ENCODE measurements at regions not wholly inside any gene's neighbourhood (a gene's known extent, or its start where the extent isn't known, plus 50 kb on each side); places are given as distances from the start of the nearest gene placed in this dataset.

DNA sequence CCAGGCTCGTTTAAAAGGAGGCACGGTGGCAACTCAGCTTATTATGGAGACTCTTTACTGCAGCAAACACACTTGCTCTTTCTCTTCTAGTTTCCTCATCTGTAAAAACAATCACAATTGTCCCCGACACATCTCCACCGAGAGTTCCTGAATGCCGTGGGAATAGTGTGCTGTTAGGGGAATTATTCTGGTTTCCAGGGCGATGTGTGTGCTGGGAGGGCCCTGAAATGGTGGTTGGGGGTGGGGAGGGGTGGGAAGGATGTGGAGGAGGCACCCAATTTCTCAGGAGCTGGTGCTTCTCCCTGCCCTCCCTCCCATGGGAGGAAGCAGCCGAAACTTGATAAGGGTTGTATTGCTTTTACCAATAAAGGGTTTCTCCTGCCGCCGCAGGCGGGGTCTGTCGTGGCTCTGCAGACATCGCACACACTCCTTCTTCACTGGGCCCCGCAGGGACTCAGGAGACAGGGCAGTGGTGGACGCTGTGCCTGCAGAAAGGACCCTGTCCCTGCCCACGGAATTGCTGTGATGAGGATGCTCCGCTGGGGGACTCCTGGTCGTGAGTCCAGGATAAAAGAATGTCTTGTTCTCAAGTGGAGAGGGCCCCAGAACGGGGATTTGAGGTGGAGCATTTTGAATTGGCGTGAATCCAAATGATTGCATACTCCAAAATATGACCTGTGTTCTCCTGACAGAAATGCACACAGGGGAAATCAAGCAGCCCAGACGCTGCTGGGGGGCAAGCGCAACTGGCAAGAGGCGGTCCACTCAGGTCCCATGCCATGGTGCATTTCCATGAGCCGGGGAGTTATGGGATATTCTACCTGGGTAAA lies 119.2 kb downstream of the ACKR3 start (continued):
- no peak for TF ChIP-seq HDAC2 (IDR thresholded peaks at IDR 0.05; ENCODE audit: borderline replicate concordance in 1 of 2, low read depth in 2 of 2, low read length in 2 of 2)
- no peak for TF ChIP-seq POU5F1 (IDR thresholded peaks at IDR 0.05; ENCODE audit: low read depth, low read length)
- TF ChIP-seq CEBPB (IDR thresholded peaks at IDR 0.05; ENCODE audit: low read depth, low read length) = no peak
- no peak for TF ChIP-seq GTF2F1 (IDR thresholded peaks at IDR 0.05; ENCODE audit: borderline replicate concordance, low read depth, low read length)
- TF ChIP-seq CREB1 (IDR thresholded peaks at IDR 0.05) = no peak
- no peak for TF ChIP-seq CHD1 (IDR thresholded peaks at IDR 0.05; ENCODE audit: low read depth, low read length)
- no peak for TF ChIP-seq SIRT6 (IDR thresholded peaks at IDR 0.05; ENCODE audit: low read length)

Measured in H1 (cell line).